ENCODE measurements at regions not wholly inside any gene's neighbourhood (a gene's known extent, or its start where the extent isn't known, plus 50 kb on each side); places are given as distances from the start of the nearest gene placed in this dataset.
"Not testable (repeated sequence)": the region's sequence is repeated elsewhere in the genome, so short reads cannot be mapped to it uniquely, and the experiment has no call there.

DNA sequence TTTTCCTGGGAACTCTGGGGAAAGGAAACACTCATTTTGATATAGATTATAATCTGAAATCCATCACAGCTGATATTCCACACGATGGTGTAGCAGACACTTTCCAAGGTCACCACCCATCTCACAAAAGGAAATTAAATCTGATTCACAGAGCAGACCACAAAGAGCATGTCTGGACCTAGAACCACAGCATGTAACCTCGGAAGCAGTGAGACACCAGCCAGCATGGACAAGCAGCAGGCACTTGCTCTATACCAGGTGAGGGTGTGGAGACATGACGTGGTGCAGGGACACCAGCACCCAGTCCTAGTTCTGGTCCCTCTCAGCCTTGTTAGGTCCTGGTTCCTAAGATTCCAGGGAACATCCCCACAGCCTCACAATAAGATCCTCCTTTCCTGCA, 116.7 kb upstream of the SAMD11 start:
- FAIRE-seq; H3K14ac ChIP-seq (ENCODE audit: insufficient read length); H2AK5ac ChIP-seq (ENCODE audit: low read depth, low read length); H3K18ac ChIP-seq (ENCODE audit: extremely low read depth, low read length); H3K4ac ChIP-seq (replicated peaks; ENCODE audit: insufficient read length, low read depth, low read length); H3K4me3 ChIP-seq (ENCODE audit: extremely low read depth in 1 of 4, insufficient read depth in 2 of 4, low read depth in 3 of 4, low read length in 4 of 4); H2BK20ac ChIP-seq (ENCODE audit: low read length); H2BK12ac ChIP-seq (ENCODE audit: low read depth, low read length); CTCF ChIA-PET (ENCODE audit: partially characterized antibody); H3K23ac ChIP-seq (ENCODE audit: insufficient read length); H3K9me3 ChIP-seq (ENCODE audit: insufficient read depth in 2 of 2, low read depth in 1 of 2, low read length in 1 of 2); H2BK120ac ChIP-seq (replicated peaks; ENCODE audit: low read depth, low read length); POLR2A ChIA-PET (ENCODE audit: partially characterized antibody); H4K8ac ChIP-seq (ENCODE audit: extremely low read depth, insufficient read depth, low read length); H3K79me1 ChIP-seq (ENCODE audit: low read depth, low read length); H3K56ac ChIP-seq (replicated peaks; ENCODE audit: insufficient read length, low read depth, low read length); H4K20me1 ChIP-seq (replicated peaks in 1 of 2; ENCODE audit: control insufficient read depth in 1 of 2, insufficient read depth in 2 of 2, low read length in 2 of 2); H3K9ac ChIP-seq (replicated peaks in 1 of 4; ENCODE audit: extremely low read depth in 1 of 4, low read depth in 3 of 4, low read length in 3 of 4); H3K27me3 ChIP-seq (replicated peaks in 1 of 4; ENCODE audit: control insufficient read depth in 3 of 4, extremely low read depth in 1 of 4, insufficient read depth in 3 of 4, low read length in 3 of 4); H3K4me1 ChIP-seq (replicated peaks in 1 of 4; ENCODE audit: control insufficient read depth in 3 of 4, insufficient read depth in 4 of 4, low read length in 3 of 4); H3K23me2 ChIP-seq (ENCODE audit: low read depth, low read length); H4K91ac ChIP-seq (replicated peaks; ENCODE audit: insufficient read length, low read length); H2BK15ac ChIP-seq (ENCODE audit: low read length); H3K4me2 ChIP-seq (ENCODE audit: insufficient read depth in 1 of 2, low read depth in 2 of 2, low read length in 2 of 2); H2AFZ ChIP-seq (ENCODE audit: low read length); H4K5ac ChIP-seq (ENCODE audit: insufficient read length, low read depth, low read length); H2BK5ac ChIP-seq (ENCODE audit: low read depth, low read length); H3K36me3 ChIP-seq (ENCODE audit: control insufficient read depth in 2 of 4, insufficient read depth in 4 of 4, low read length in 3 of 4); H3K27ac ChIP-seq (ENCODE audit: low read depth, low read length); H3K79me2 ChIP-seq (ENCODE audit: control insufficient read depth in 1 of 2, insufficient read depth in 2 of 2, low read length in 2 of 2); DNase-seq (ENCODE audit: low read depth in 1 of 2, low spot score in 2 of 2): not testable (repeated sequence)
- WGBS, 2 experiments (ENCODE audit: extremely low coverage in 1 of 2, insufficient coverage in 1 of 2, insufficient read length in 1 of 2, insufficient replicate concordance in 2 of 2, low coverage in 1 of 2, low lambda C conversion rate in 2 of 2, missing lambda C conversion rate in 1 of 2) = no CpG with 5 or more reads among the region's 3 CpGs

GRCh38 chr1:807699-808390, 115.9 kb upstream of the SAMD11 start:
- H3K9ac ChIP-seq (replicated peaks in 1 of 4; ENCODE audit: extremely low read depth in 1 of 4, low read depth in 3 of 4, low read length in 3 of 4); H3K79me1 ChIP-seq (ENCODE audit: low read depth, low read length); H2BK15ac ChIP-seq (ENCODE audit: low read length); H2AK5ac ChIP-seq (ENCODE audit: low read depth, low read length); H3K27me3 ChIP-seq (replicated peaks in 1 of 4; ENCODE audit: control insufficient read depth in 3 of 4, extremely low read depth in 1 of 4, insufficient read depth in 3 of 4, low read length in 3 of 4); H2AFZ ChIP-seq (ENCODE audit: low read length); H3K79me2 ChIP-seq (ENCODE audit: control insufficient read depth in 1 of 2, insufficient read depth in 2 of 2, low read length in 2 of 2); H3K4ac ChIP-seq (replicated peaks; ENCODE audit: insufficient read length, low read depth, low read length); H3K56ac ChIP-seq (replicated peaks; ENCODE audit: insufficient read length, low read depth, low read length); FAIRE-seq; H4K20me1 ChIP-seq (replicated peaks in 1 of 2; ENCODE audit: control insufficient read depth in 1 of 2, insufficient read depth in 2 of 2, low read length in 2 of 2); H3K18ac ChIP-seq (ENCODE audit: extremely low read depth, low read length); DNase-seq (ENCODE audit: low read depth in 1 of 2, low spot score in 2 of 2); CTCF ChIA-PET (ENCODE audit: partially characterized antibody); H2BK20ac ChIP-seq (ENCODE audit: low read length); POLR2A ChIA-PET (ENCODE audit: partially characterized antibody); H2BK12ac ChIP-seq (ENCODE audit: low read depth, low read length); H3K23me2 ChIP-seq (ENCODE audit: low read depth, low read length); H4K91ac ChIP-seq (replicated peaks; ENCODE audit: insufficient read length, low read length); H2BK5ac ChIP-seq (ENCODE audit: low read depth, low read length); H3K14ac ChIP-seq (ENCODE audit: insufficient read length); H3K4me3 ChIP-seq (ENCODE audit: extremely low read depth in 1 of 4, insufficient read depth in 2 of 4, low read depth in 3 of 4, low read length in 4 of 4); H4K8ac ChIP-seq (ENCODE audit: extremely low read depth, insufficient read depth, low read length); H3K27ac ChIP-seq (ENCODE audit: low read depth, low read length); H3K9me3 ChIP-seq (ENCODE audit: insufficient read depth in 2 of 2, low read depth in 1 of 2, low read length in 1 of 2); H3K4me2 ChIP-seq (ENCODE audit: insufficient read depth in 1 of 2, low read depth in 2 of 2, low read length in 2 of 2); H3K23ac ChIP-seq (ENCODE audit: insufficient read length); H4K5ac ChIP-seq (ENCODE audit: insufficient read length, low read depth, low read length); H3K36me3 ChIP-seq (ENCODE audit: control insufficient read depth in 2 of 4, insufficient read depth in 4 of 4, low read length in 3 of 4); H3K4me1 ChIP-seq (replicated peaks in 1 of 4; ENCODE audit: control insufficient read depth in 3 of 4, insufficient read depth in 4 of 4, low read length in 3 of 4); H2BK120ac ChIP-seq (replicated peaks; ENCODE audit: low read depth, low read length): not testable (repeated sequence)
- 92% methylated on average over 2 of the region's 4 CpGs; no CpG with 5 or more reads in 1 of the 2 experiments for WGBS, 2 experiments (ENCODE audit: extremely low coverage in 1 of 2, insufficient coverage in 1 of 2, insufficient read length in 1 of 2, insufficient replicate concordance in 2 of 2, low coverage in 1 of 2, low lambda C conversion rate in 2 of 2, missing lambda C conversion rate in 1 of 2)

Data from H1 (cell line).